ENCODE measurements at regions not wholly inside any gene's neighbourhood (a gene's known extent, or its start where the extent isn't known, plus 50 kb on each side); places are given as distances from the start of the nearest gene placed in this dataset.
A peak's percentile ranks its signal among the peaks of the same experiment; 100 is the strongest.

GRCh38 chr2:220081171-220081570 is 453.7 kb downstream of the SLC4A3 start:
- TF ChIP-seq TSHZ1 (tag by site-specific recombination; IDR thresholded peaks at IDR 0.05; ENCODE audit: borderline replicate concordance) = no peak
- no peak for TF ChIP-seq CTCF (tag by site-specific recombination; IDR thresholded peaks at IDR 0.05)
- TF ChIP-seq ZNF423 (tag by site-specific recombination; IDR thresholded peaks at IDR 0.05) = no peak
- TF ChIP-seq ZBTB8A (tag by site-specific recombination; IDR thresholded peaks at IDR 0.05) = no peak
- TF ChIP-seq ZSCAN4 (tag by site-specific recombination; IDR thresholded peaks at IDR 0.05) = peak; percentile 3; the same call in 1 of the 2 replicates
- peaks cover 4% of the 10 kb centered on the region for H3K4me1 ChIP-seq (ENCODE audit: control insufficient read depth, insufficient read depth, low read length)
- no peaks in the 10 kb centered on the region for H3K9me3 ChIP-seq (ENCODE audit: control insufficient read depth, insufficient read depth, low read depth, low read length)
- H3K4me3 ChIP-seq (ENCODE audit: low read depth, low read length) = no peak overlapping the region
- CTCF ChIA-PET = interaction anchor here (0.7 kb wide), 1 partner anchor 512 kb away, joined by 3 read pairs; no protein-coding TSS in a partner anchor
- H3K36me3 ChIP-seq (ENCODE audit: control insufficient read depth in 2 of 2, insufficient read depth in 1 of 2, low read length in 2 of 2) = no peaks in the 10 kb centered on the region
- no peak overlapping the region for H3K27ac ChIP-seq (ENCODE audit: extremely low read depth, low read depth, low read length)
- POLR2A ChIA-PET = no interaction called here

- no peaks in the 10 kb centered on the region for H3K9me3 ChIP-seq (ENCODE audit: control insufficient read depth, insufficient read depth, low read depth, low read length)
- CTCF ChIA-PET = interaction anchor here (0.7 to 1.2 kb wide), 3 partner anchors 15 to 872 kb away, joined by 3 to 4 read pairs (median 3); no protein-coding TSS in a partner anchor
- POLR2A ChIA-PET = no interaction called here
- no peak overlapping the region for H3K27ac ChIP-seq (ENCODE audit: extremely low read depth, low read depth, low read length)
- H3K4me1 ChIP-seq (ENCODE audit: control insufficient read depth, insufficient read depth, low read length) = no peaks in the 10 kb centered on the region
- H3K4me3 ChIP-seq (ENCODE audit: low read depth, low read length) = no peak overlapping the region
- no peaks in the 10 kb centered on the region for H3K36me3 ChIP-seq (ENCODE audit: control insufficient read depth in 2 of 2, insufficient read depth in 1 of 2, low read length in 2 of 2)
- no peak for TF ChIP-seq SP2 (tag by site-specific recombination; IDR thresholded peaks at IDR 0.05)
- no peak for TF ChIP-seq ZBTB44 (tag by site-specific recombination; IDR thresholded peaks at IDR 0.05)
- no peak for TF ChIP-seq ZSCAN16 (tag by site-specific recombination; IDR thresholded peaks at IDR 0.05)
- no peak for TF ChIP-seq GLIS2 (tag by site-specific recombination; IDR thresholded peaks at IDR 0.05)
- no peak for TF ChIP-seq GLIS1 (tag by site-specific recombination; IDR thresholded peaks at IDR 0.05)
- TF ChIP-seq PRDM4 (tag by site-specific recombination; IDR thresholded peaks at IDR 0.05) = no peak
- no peak for TF ChIP-seq PRDM2 (tag by site-specific recombination; IDR thresholded peaks at IDR 0.05; ENCODE audit: borderline replicate concordance)
- TF ChIP-seq ZNF311 (tag by site-specific recombination; IDR thresholded peaks at IDR 0.05; ENCODE audit: borderline replicate concordance) = no peak
- TF ChIP-seq ZBTB10 (tag by site-specific recombination; IDR thresholded peaks at IDR 0.05) = no peak
Observed at GRCh38 chr2:220090050-220090449, 462.6 kb downstream of the SLC4A3 start.
